ENCODE measurements at regions not wholly inside any gene's neighbourhood (a gene's known extent, or its start where the extent isn't known, plus 50 kb on each side); places are given as distances from the start of the nearest gene placed in this dataset.

- in situ Hi-C loops (cut with MboI) (no loop called here), intact Hi-C loops (cut with micrococcal nuclease; ENCODE audit: unreplicated experiment) (no loop called here)
- ChIA-PET RAD21 (ENCODE audit: unreplicated experiment) (no interaction called here), CTCF (no interaction called here), POLR2A (no interaction called here), SMC1A (ENCODE audit: uncharacterized antibody, unreplicated experiment) (no interaction called here)
- ATAC-seq (no peak), DNase-seq (ENCODE audit: low read depth, low spot score) (no peak), FAIRE-seq (no peak)
- no peaks in the 10 kb centered on the region for H4K20me1 ChIP-seq (ENCODE audit: control insufficient read depth, insufficient read depth)
- H3K4me1 ChIP-seq (ENCODE audit: control insufficient read depth, insufficient read depth, low read length), result no peaks in the 10 kb centered on the region
- H3K9me3 ChIP-seq (replicated peaks; ENCODE audit: control insufficient read depth, insufficient read depth, low read length), result no peaks in the 10 kb centered on the region
- H3K9ac ChIP-seq (ENCODE audit: control insufficient read depth, insufficient read depth, low read length), result no peak overlapping the region
- H3K4me2 ChIP-seq (ENCODE audit: control insufficient read depth, insufficient read depth), result no peak overlapping the region
- no TSS peak for BruUV-seq (replicated peaks)
- TF ChIP-seq NR2C2 (IDR thresholded peaks at IDR 0.05; ENCODE audit: borderline replicate concordance, control insufficient read depth, insufficient read length, low read depth) (no peak), HSF1 (IDR thresholded peaks at IDR 0.05; ENCODE audit: low read depth, low read length) (no peak), IRF3 (IDR thresholded peaks at IDR 0.05) (no peak), ZZZ3 (IDR thresholded peaks at IDR 0.05; ENCODE audit: control insufficient read depth, insufficient read length, low read depth) (no peak), POU2F2 (IDR thresholded peaks at IDR 0.05; ENCODE audit: borderline replicate concordance, low read depth, low read length) (no peak), RB1 (IDR thresholded peaks at IDR 0.05; ENCODE audit: borderline replicate concordance) (no peak), NFIC (IDR thresholded peaks at IDR 0.05; ENCODE audit: low read depth, low read length) (no peak), RELB (IDR thresholded peaks at IDR 0.05; ENCODE audit: low read depth) (no peak), MYB (IDR thresholded peaks at IDR 0.05; ENCODE audit: borderline replicate concordance, low read depth, low read length) (no peak), SKIL (IDR thresholded peaks at IDR 0.05; ENCODE audit: low read depth, poor library complexity, severe bottlenecking) (no peak), BMI1 (IDR thresholded peaks at IDR 0.05; ENCODE audit: borderline replicate concordance) (no peak), KAT2A (conservative IDR thresholded peaks at IDR 0.05; ENCODE audit: control insufficient read depth, low read depth, low read length) (no peak), SP1 (IDR thresholded peaks at IDR 0.05; ENCODE audit: low read depth, low read length) (no peak), GATAD2B (conservative IDR thresholded peaks at IDR 0.05; ENCODE audit: low read depth) (no peak), E2F4 (IDR thresholded peaks at IDR 0.05; ENCODE audit: low read depth, low read length) (no peak), NFXL1 (IDR thresholded peaks at IDR 0.05; ENCODE audit: borderline replicate concordance) (no peak), SPI1 (IDR thresholded peaks at IDR 0.05; ENCODE audit: borderline replicate concordance, insufficient read depth, low read depth, low read length) (no peak)
- no peak overlapping the region for H2AFZ ChIP-seq (ENCODE audit: control insufficient read depth, low read depth, low read length)
- 0% methylated on average over 4 of the region's 4 CpGs for WGBS (ENCODE audit: insufficient coverage, insufficient replicate concordance, low lambda C conversion rate, missing lambda C conversion rate)
- H3K27me3 ChIP-seq (replicated peaks in 1 of 2; ENCODE audit: control insufficient read depth in 2 of 2, insufficient read depth in 2 of 2, low read length in 1 of 2), result no peaks in the 10 kb centered on the region
- no peaks in the 10 kb centered on the region for H3K79me2 ChIP-seq (ENCODE audit: control insufficient read depth, insufficient read depth, low read length)
- H3K27ac ChIP-seq (ENCODE audit: control insufficient read depth, insufficient read depth), result no peak overlapping the region
- no peak overlapping the region for H3K4me3 ChIP-seq
- H3K36me3 ChIP-seq (ENCODE audit: control insufficient read depth in 2 of 2, insufficient read depth in 2 of 2, low read length in 1 of 2), result no peaks in the 10 kb centered on the region
Observed at GRCh38 chr7:13035233-13035632, 347.8 kb downstream of the ARL4A start.

Measured in GM12878 (cell line).